ENCODE measurements at regions not wholly inside any gene's neighbourhood (a gene's known extent, or its start where the extent isn't known, plus 50 kb on each side); places are given as distances from the start of the nearest gene placed in this dataset.

- TF ChIP-seq CTCF (conservative IDR thresholded peaks at IDR 0.05; ENCODE audit: low read depth, low read length) (no peak), EZH2phosphoT487 (IDR thresholded peaks at IDR 0.05; ENCODE audit: borderline replicate concordance, low read length) (no peak)
Observed at GRCh38 chr10:4217653-4218052, 432.6 kb upstream of the KLF6 start.

Measured in PC-3 (cell line).